ENCODE measurements at regions not wholly inside any gene's neighbourhood (a gene's known extent, or its start where the extent isn't known, plus 50 kb on each side); places are given as distances from the start of the nearest gene placed in this dataset.

DNA sequence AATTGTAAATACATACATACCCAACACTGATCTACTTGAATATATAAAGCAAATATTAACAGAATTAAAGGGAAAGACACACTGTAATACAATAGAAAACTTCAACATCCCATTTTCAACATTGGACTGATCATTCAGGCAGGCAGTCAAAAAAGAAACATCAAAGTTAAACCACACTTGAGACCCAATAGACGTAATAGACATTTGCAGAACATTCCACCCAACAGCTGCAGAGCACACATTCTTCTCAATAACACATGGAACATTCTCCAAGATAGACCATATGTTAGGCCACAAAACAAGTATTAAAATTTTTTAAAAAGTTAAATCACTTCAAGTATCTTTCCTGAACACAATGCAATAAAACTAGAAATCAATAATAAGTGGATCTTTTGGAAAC, 698.2 kb downstream of the COL12A1 start (continued):
- TF ChIP-seq STAT1 (IDR thresholded peaks at IDR 0.05; ENCODE audit: unreplicated experiment) (no peak), ZNF331 (CRISPR knock-in tag; IDR thresholded peaks at IDR 0.05; ENCODE audit: low read depth) (no peak), JUNB (IDR thresholded peaks at IDR 0.05; ENCODE audit: unreplicated experiment) (no peak), POLR2AphosphoS5 (IDR thresholded peaks at IDR 0.05; ENCODE audit: low read depth) (no peak)

DNA sequence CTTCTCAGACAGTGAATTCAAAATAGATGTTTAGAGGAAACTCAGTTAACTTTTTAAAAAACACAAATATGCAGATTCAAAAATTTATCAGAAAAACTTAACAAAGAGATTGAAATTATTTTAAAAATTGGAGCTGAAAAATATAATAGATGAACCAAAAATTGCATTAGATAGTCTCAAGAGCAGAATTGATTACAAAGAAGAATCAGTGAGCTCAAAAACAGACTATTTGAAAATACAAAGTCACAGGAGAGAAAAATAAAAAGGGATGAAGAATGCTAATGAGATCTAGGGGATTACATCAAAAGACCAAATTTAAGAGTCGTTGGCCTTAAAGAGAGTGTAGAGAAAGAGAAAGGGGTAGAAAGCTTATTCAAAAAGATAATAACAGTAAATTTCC, 700.5 kb downstream of the COL12A1 start:
- Histone ChIP-seq H4K20me1 (replicated peaks; ENCODE audit: insufficient read depth) (no peaks in the 10 kb centered on the region), H3K4me3 (no peak overlapping the region), H3K27me3 (ENCODE audit: insufficient read depth) (no peaks in the 10 kb centered on the region), H2AFZ (no peak overlapping the region), H3K27ac (ENCODE audit: low read depth) (no peak overlapping the region), H3F3A (replicated peaks; ENCODE audit: low read depth) (no peaks in the 10 kb centered on the region), H3K36me3 (ENCODE audit: insufficient read depth) (no peaks in the 10 kb centered on the region), H3K4me1 (ENCODE audit: insufficient read depth) (no peaks in the 10 kb centered on the region), H3K4me2 (no peak overlapping the region), H3K9me2 (ENCODE audit: insufficient read depth) (no peaks in the 10 kb centered on the region), H3K79me2 (replicated peaks; ENCODE audit: insufficient read depth) (no peaks in the 10 kb centered on the region)
- Mint-ChIP-seq H3K36me3 (ENCODE audit: low read depth) (peaks cover 5% of the 10 kb centered on the region; the same call in 2 of the 3 replicates), H3K4me1 (no peaks in the 10 kb centered on the region), H3K27me3 (ENCODE audit: insufficient read depth, low read depth, poor library complexity) (no peaks in the 10 kb centered on the region), H3K27ac (no peak overlapping the region), H3K4me3 (no peak overlapping the region), H3K9me3 (peaks cover 22% of the 10 kb centered on the region)
- no peak for TF ChIP-seq JUNB (IDR thresholded peaks at IDR 0.05; ENCODE audit: unreplicated experiment)
- TF ChIP-seq CREB1 (CRISPR knock-in tag; IDR thresholded peaks at IDR 0.05; ENCODE audit: low read depth): no peak
- TF ChIP-seq, protein P1, sequence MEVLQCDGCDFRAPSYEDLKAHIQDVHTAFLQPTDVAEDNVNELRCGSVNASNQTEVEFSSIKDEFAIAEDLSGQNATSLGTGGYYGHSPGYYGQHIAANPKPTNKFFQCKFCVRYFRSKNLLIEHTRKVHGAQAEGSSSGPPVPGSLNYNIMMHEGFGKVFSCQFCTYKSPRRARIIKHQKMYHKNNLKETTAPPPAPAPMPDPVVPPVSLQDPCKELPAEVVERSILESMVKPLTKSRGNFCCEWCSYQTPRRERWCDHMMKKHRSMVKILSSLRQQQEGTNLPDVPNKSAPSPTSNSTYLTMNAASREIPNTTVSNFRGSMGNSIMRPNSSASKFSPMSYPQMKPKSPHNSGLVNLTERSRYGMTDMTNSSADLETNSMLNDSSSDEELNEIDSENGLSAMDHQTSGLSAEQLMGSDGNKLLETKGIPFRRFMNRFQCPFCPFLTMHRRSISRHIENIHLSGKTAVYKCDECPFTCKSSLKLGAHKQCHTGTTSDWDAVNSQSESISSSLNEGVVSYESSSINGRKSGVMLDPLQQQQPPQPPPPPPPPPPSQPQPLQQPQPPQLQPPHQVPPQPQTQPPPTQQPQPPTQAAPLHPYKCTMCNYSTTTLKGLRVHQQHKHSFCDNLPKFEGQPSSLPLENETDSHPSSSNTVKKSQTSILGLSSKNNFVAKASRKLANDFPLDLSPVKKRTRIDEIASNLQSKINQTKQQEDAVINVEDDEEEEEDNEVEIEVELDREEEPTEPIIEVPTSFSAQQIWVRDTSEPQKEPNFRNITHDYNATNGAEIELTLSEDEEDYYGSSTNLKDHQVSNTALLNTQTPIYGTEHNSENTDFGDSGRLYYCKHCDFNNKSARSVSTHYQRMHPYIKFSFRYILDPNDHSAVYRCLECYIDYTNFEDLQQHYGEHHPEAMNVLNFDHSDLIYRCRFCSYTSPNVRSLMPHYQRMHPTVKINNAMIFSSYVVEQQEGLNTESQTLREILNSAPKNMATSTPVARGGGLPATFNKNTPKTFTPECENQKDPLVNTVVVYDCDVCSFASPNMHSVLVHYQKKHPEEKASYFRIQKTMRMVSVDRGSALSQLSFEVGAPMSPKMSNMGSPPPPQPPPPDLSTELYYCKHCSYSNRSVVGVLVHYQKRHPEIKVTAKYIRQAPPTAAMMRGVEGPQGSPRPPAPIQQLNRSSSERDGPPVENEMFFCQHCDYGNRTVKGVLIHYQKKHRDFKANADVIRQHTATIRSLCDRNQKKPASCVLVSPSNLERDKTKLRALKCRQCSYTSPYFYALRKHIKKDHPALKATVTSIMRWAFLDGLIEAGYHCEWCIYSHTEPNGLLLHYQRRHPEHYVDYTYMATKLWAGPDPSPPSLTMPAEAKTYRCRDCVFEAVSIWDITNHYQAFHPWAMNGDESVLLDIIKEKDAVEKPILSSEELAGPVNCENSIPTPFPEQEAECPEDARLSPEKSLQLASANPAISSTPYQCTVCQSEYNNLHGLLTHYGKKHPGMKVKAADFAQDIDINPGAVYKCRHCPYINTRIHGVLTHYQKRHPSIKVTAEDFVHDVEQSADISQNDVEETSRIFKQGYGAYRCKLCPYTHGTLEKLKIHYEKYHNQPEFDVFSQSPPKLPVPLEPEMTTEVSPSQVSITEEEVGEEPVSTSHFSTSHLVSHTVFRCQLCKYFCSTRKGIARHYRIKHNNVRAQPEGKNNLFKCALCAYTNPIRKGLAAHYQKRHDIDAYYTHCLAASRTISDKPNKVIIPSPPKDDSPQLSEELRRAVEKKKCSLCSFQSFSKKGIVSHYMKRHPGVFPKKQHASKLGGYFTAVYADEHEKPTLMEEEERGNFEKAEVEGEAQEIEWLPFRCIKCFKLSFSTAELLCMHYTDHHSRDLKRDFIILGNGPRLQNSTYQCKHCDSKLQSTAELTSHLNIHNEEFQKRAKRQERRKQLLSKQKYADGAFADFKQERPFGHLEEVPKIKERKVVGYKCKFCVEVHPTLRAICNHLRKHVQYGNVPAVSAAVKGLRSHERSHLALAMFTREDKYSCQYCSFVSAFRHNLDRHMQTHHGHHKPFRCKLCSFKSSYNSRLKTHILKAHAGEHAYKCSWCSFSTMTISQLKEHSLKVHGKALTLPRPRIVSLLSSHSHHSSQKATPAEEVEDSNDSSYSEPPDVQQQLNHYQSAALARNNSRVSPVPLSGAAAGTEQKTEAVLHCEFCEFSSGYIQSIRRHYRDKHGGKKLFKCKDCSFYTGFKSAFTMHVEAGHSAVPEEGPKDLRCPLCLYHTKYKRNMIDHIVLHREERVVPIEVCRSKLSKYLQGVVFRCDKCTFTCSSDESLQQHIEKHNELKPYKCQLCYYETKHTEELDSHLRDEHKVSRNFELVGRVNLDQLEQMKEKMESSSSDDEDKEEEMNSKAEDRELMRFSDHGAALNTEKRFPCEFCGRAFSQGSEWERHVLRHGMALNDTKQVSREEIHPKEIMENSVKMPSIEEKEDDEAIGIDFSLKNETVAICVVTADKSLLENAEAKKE (CRISPR knock-in tag; IDR thresholded peaks at IDR 0.05): no peak
- TF ChIP-seq, protein P2, sequence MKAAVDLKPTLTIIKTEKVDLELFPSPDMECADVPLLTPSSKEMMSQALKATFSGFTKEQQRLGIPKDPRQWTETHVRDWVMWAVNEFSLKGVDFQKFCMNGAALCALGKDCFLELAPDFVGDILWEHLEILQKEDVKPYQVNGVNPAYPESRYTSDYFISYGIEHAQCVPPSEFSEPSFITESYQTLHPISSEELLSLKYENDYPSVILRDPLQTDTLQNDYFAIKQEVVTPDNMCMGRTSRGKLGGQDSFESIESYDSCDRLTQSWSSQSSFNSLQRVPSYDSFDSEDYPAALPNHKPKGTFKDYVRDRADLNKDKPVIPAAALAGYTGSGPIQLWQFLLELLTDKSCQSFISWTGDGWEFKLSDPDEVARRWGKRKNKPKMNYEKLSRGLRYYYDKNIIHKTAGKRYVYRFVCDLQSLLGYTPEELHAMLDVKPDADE (IDR thresholded peaks at IDR 0.05): no peak
- TF ChIP-seq NANOG (IDR thresholded peaks at IDR 0.05; ENCODE audit: borderline replicate concordance): no peak
- no peak for TF ChIP-seq ZNF114 (CRISPR knock-in tag; IDR thresholded peaks at IDR 0.05)
- ATAC-seq (no peak), DNase-seq (ENCODE audit: low spot score) (no peak)

All from GM23338 (cell line).